ENCODE measurements at regions not wholly inside any gene's neighbourhood (a gene's known extent, or its start where the extent isn't known, plus 50 kb on each side); places are given as distances from the start of the nearest gene placed in this dataset.

DNA sequence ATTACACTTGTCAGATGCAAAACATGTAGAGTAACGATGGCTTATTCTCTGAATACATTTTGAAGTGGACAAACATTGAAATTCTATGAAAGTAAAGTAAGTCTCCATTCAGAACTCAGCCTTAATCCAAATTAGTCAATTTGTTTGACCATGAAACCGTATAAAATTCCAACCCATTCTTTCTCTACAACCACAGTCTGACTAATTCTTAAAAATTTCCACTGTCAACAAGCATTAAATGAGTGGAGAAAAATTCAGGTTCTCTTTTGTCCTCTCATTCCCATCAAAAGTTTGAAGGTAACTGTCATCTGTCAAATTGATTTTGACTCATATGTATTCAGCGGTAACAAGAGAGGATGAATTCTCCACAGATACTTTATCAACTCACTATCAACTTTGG, 1031.5 kb downstream of the SORCS1 start:
- no TSS peak for BruUV-seq (replicated peaks)
- ChIA-PET POLR2A (no interaction called here), CTCF (no interaction called here)
- Histone ChIP-seq H3K9me3 (ENCODE audit: control insufficient read depth, insufficient read depth, low read depth, low read length) (0 out of 2 replicates have a peak, but pooled peaks cover 3% of the 10 kb centered on the region), H3K4me1 (ENCODE audit: control insufficient read depth, insufficient read depth, low read length) (no peaks in the 10 kb centered on the region), H3K27me3 (ENCODE audit: control insufficient read depth, insufficient read depth, low read length) (no peaks in the 10 kb centered on the region), H3K36me3 (ENCODE audit: control insufficient read depth, insufficient read depth, low read length) (no peaks in the 10 kb centered on the region), H3K4me3 (ENCODE audit: low read depth in 2 of 2, low read length in 2 of 2) (no peak overlapping the region), H3K27ac (ENCODE audit: low read length) (no peak overlapping the region)
- no peak for DNase-seq (ENCODE audit: low read depth, low spot score)
- TF ChIP-seq SIN3A (IDR thresholded peaks at IDR 0.05; ENCODE audit: borderline replicate concordance, insufficient read depth, low read depth, low read length) (no peak), POLR2AphosphoS5 (IDR thresholded peaks at IDR 0.05; ENCODE audit: low read depth, low read length) (no peak), TCF7L2 (IDR thresholded peaks at IDR 0.05; ENCODE audit: low read depth, low read length) (no peak)
- TF ChIP-seq, protein P1, sequence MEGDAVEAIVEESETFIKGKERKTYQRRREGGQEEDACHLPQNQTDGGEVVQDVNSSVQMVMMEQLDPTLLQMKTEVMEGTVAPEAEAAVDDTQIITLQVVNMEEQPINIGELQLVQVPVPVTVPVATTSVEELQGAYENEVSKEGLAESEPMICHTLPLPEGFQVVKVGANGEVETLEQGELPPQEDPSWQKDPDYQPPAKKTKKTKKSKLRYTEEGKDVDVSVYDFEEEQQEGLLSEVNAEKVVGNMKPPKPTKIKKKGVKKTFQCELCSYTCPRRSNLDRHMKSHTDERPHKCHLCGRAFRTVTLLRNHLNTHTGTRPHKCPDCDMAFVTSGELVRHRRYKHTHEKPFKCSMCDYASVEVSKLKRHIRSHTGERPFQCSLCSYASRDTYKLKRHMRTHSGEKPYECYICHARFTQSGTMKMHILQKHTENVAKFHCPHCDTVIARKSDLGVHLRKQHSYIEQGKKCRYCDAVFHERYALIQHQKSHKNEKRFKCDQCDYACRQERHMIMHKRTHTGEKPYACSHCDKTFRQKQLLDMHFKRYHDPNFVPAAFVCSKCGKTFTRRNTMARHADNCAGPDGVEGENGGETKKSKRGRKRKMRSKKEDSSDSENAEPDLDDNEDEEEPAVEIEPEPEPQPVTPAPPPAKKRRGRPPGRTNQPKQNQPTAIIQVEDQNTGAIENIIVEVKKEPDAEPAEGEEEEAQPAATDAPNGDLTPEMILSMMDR (IDR thresholded peaks at IDR 0.05), result no peak
- TF ChIP-seq, protein P2, sequence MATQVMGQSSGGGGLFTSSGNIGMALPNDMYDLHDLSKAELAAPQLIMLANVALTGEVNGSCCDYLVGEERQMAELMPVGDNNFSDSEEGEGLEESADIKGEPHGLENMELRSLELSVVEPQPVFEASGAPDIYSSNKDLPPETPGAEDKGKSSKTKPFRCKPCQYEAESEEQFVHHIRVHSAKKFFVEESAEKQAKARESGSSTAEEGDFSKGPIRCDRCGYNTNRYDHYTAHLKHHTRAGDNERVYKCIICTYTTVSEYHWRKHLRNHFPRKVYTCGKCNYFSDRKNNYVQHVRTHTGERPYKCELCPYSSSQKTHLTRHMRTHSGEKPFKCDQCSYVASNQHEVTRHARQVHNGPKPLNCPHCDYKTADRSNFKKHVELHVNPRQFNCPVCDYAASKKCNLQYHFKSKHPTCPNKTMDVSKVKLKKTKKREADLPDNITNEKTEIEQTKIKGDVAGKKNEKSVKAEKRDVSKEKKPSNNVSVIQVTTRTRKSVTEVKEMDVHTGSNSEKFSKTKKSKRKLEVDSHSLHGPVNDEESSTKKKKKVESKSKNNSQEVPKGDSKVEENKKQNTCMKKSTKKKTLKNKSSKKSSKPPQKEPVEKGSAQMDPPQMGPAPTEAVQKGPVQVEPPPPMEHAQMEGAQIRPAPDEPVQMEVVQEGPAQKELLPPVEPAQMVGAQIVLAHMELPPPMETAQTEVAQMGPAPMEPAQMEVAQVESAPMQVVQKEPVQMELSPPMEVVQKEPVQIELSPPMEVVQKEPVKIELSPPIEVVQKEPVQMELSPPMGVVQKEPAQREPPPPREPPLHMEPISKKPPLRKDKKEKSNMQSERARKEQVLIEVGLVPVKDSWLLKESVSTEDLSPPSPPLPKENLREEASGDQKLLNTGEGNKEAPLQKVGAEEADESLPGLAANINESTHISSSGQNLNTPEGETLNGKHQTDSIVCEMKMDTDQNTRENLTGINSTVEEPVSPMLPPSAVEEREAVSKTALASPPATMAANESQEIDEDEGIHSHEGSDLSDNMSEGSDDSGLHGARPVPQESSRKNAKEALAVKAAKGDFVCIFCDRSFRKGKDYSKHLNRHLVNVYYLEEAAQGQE (IDR thresholded peaks at IDR 0.05; ENCODE audit: insufficient read depth in 1 of 2, low read depth in 2 of 2, low read length in 1 of 2), result no peak
- intact Hi-C loops (cut with micrococcal nuclease; ENCODE audit: unreplicated experiment), result no loop called here
- in situ Hi-C loops (cut with HindIII; ENCODE audit: low pct_unique_long_range_greater_than_20kb, low sequenced_read_pairs), result no loop called here
- no peak for ATAC-seq

DNA sequence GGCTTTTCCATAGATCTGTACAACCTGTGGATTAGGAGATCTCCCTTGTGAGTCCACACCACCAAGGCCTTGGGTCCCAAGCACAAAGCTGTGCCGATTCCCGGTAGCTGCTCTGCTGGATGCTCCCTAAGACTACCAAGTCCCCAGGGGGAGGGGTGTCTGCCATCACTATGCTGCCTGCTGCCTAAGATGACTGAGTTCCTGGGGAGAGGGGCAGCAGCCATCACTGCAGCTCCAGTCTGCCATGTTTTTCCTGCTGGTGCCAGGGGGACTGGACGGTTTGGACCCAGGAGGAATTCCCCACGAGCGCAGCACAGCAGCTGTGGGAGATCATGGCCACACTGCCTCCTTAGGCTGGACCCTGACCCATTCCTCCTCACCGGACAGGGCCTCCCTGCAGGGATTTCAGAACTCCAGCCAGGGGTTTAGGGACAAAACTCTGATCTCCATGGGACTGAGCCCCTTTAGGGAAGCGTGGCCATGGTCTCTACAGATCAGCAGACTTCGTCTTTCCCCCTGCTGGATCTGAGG, 1049.8 kb downstream of the SORCS1 start:
- CTCF ChIA-PET, result no interaction called here
- ATAC-seq (no peak), DNase-seq (ENCODE audit: low read depth, low spot score) (no peak)
- Histone ChIP-seq H3K36me3 (ENCODE audit: control insufficient read depth, insufficient read depth, low read length) (no peaks in the 10 kb centered on the region), H3K9me3 (ENCODE audit: control insufficient read depth, insufficient read depth, low read depth, low read length) (no peaks in the 10 kb centered on the region), H3K27me3 (ENCODE audit: control insufficient read depth, insufficient read depth, low read length) (no peaks in the 10 kb centered on the region), H3K27ac (ENCODE audit: low read length) (no peak overlapping the region), H3K4me3 (ENCODE audit: low read depth in 2 of 2, low read length in 2 of 2) (no peak overlapping the region), H3K4me1 (ENCODE audit: control insufficient read depth, insufficient read depth, low read length) (no peaks in the 10 kb centered on the region)
- no TSS peak for BruUV-seq (replicated peaks)
- POLR2A ChIA-PET, result no interaction called here
- intact Hi-C loops (cut with micrococcal nuclease; ENCODE audit: unreplicated experiment), result no loop called here
- no peak for TF ChIP-seq POLR2AphosphoS5 (IDR thresholded peaks at IDR 0.05; ENCODE audit: low read depth, low read length)
- TF ChIP-seq, protein P2 (IDR thresholded peaks at IDR 0.05; ENCODE audit: insufficient read depth in 1 of 2, low read depth in 2 of 2, low read length in 1 of 2), result no peak
- no peak for TF ChIP-seq TCF7L2 (IDR thresholded peaks at IDR 0.05; ENCODE audit: low read depth, low read length)
- TF ChIP-seq, protein P1 (IDR thresholded peaks at IDR 0.05), result no peak
- TF ChIP-seq SIN3A (IDR thresholded peaks at IDR 0.05; ENCODE audit: borderline replicate concordance, insufficient read depth, low read depth, low read length), result no peak
- in situ Hi-C loops (cut with HindIII; ENCODE audit: low pct_unique_long_range_greater_than_20kb, low sequenced_read_pairs), result no loop called here

All from Panc1 (cell line).